ENCODE measurements at regions not wholly inside any gene's neighbourhood (a gene's known extent, or its start where the extent isn't known, plus 50 kb on each side); places are given as distances from the start of the nearest gene placed in this dataset.

DNA sequence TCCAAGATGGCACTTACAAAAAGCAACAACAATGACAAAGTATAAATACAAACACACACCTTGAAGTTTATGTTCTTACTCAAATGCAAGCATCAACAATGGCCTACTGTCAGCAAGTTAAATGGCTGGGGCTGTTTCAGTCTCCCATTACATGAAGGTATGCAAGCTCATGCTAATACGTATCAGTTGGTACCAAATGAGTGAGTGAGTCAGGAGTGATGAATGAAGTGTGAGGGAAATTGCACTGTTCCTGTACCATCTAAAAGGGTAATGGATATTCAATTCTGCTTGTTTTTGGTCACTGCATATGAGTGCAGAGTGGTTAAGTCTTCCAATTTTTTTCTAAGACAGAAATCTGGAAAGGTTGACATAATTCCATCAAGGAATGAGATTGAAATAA is 964.9 kb downstream of the MAT2B start:
- TF ChIP-seq EZH2 (IDR thresholded peaks at IDR 0.05; ENCODE audit: insufficient read depth, poor library complexity, severe bottlenecking) (no peak), EZH2phosphoT487 (IDR thresholded peaks at IDR 0.05; ENCODE audit: insufficient read depth, low read depth) (no peak)
